Left ventricle myocardium inferior (tissue), 1 donor: ENCODE measurements at regions not wholly inside any gene's neighbourhood (a gene's known extent, or its start where the extent isn't known, plus 50 kb on each side); places are given as distances from the start of the nearest gene placed in this dataset.

Experiments used
- DNase-seq: peaks from one replicate; pipeline ENCODE4 v3.0.0-alpha.2; 2020
- H3K27ac ChIP-seq: fragments of 200-600 bp; replicated peaks from 2 replicates; pipeline ENCODE4 v1.8.0; 2021
- H3K27me3 ChIP-seq: fragments of 200-600 bp; 2 replicates; pipeline ENCODE4 v1.8.0; 2021; ENCODE audit warnings: low read depth
- H3K36me3 ChIP-seq: fragments of 200-600 bp; 2 replicates; pipeline ENCODE4 v1.8.0; 2021
- H3K4me1 ChIP-seq: fragments of 200-600 bp; 2 replicates; pipeline ENCODE4 v1.8.0; 2021
- H3K4me3 ChIP-seq: fragments of 200-600 bp; 2 replicates; pipeline ENCODE4 v1.8.0; 2021; ENCODE audit warnings: mild to moderate bottlenecking, moderate library complexity
- H3K9me3 ChIP-seq: fragments of 200-600 bp; replicated peaks from 2 replicates; pipeline ENCODE4 v1.8.0; 2021
- intact Hi-C: fragments of 100-400 bp; cut with micrococcal nuclease; formaldehyde crosslinking; loops from one replicate; pipeline ENCODE4 v1.11.0; 2022
- TF ChIP-seq, protein P1 (sequence below): fragments of 200-600 bp; IDR thresholded peaks from 2 replicates; pipeline ENCODE4 v1.8.0; 2021; ENCODE audit warnings: antibody characterized with exemption, mild to moderate bottlenecking, borderline replicate concordance
- donor health status: DM: no; HTN: yes; CAD: no; lungs with severe emphysema.

DNA sequence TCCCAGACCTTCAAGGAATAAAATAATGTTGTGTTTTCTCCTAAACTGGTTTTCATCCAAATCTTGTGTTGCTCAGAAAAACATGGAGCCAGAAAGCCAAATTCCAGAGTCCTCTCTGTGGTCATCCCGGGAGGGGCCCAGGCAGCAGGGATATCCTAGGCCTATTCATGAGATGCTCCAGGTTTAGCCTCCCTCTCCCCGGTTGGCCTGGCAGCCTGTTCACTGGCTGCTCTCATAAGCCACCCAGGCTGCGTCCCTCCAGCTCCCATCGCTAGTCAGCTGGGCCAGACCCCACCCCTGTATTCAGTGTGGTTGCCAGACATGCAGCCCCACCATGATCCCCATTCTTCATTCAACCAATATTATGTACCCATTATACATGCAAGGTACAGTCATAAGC is 113.4 kb upstream of the F3 start:
- TF ChIP-seq, protein P1, sequence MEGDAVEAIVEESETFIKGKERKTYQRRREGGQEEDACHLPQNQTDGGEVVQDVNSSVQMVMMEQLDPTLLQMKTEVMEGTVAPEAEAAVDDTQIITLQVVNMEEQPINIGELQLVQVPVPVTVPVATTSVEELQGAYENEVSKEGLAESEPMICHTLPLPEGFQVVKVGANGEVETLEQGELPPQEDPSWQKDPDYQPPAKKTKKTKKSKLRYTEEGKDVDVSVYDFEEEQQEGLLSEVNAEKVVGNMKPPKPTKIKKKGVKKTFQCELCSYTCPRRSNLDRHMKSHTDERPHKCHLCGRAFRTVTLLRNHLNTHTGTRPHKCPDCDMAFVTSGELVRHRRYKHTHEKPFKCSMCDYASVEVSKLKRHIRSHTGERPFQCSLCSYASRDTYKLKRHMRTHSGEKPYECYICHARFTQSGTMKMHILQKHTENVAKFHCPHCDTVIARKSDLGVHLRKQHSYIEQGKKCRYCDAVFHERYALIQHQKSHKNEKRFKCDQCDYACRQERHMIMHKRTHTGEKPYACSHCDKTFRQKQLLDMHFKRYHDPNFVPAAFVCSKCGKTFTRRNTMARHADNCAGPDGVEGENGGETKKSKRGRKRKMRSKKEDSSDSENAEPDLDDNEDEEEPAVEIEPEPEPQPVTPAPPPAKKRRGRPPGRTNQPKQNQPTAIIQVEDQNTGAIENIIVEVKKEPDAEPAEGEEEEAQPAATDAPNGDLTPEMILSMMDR, result no peak
- H3K36me3 ChIP-seq, result no peaks in the 10 kb centered on the region
- no peaks in the 10 kb centered on the region for H3K27me3 ChIP-seq
- no peak overlapping the region for H3K4me3 ChIP-seq
- peaks cover 23% of the 10 kb centered on the region for H3K4me1 ChIP-seq
- H3K27ac ChIP-seq, result peak overlapping the region; percentile 75
- intact Hi-C loops, result no loop called here
- no peaks in the 10 kb centered on the region for H3K9me3 ChIP-seq
- no peak for DNase-seq

DNA sequence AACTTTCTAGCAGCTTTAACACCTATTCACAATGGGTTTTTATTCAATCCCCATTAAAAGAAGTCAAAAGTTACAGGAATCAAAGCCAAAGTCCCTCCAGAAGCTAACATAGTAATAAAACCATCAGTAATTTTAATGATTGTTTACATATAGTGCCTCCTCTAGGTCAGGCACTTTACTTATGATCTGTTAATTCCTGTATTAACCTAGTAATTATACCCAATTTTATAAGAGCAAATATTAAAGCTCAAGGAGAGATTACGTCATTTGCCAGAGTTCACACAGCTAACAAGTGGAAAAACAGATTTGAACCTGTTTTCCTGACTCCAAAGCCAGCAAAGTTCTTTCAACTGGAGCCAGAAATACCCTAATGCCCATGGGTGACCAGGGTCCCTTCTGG is 112.9 kb upstream of the F3 start:
- H3K27ac ChIP-seq, result peak overlapping the region; percentile 75
- intact Hi-C loops, result no loop called here
- DNase-seq, result no peak

DNA sequence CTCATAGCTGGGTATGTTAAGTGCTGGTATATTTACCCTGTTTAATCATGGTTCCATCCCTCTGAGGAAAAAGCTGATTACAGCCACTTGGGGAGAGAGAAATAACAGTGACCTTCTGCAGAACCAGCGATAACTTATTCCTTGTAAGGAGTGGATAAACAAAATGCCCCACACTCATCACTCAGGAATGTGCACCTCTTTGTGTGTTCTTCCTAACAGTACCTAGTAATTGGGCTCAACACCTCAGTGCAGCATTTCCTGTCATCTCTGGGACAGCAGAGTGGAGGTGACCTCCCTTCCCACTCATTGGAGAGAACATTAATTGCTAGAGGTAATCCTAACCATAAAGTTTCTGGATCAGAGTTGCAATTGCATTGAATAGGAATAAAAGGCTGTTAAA is 112.5 kb upstream of the F3 start:
- Histone ChIP-seq H3K27me3 (no peaks in the 10 kb centered on the region), H3K27ac (peak overlapping the region; percentile 75), H3K9me3 (no peaks in the 10 kb centered on the region), H3K4me3 (no peak overlapping the region), H3K36me3 (no peaks in the 10 kb centered on the region), H3K4me1 (peaks cover 22% of the 10 kb centered on the region)
- intact Hi-C loops, result no loop called here
- TF ChIP-seq, protein P1, result no peak
- no peak for DNase-seq

More for the DNA sequence above, 112.9 kb upstream of the F3 start:
- Histone ChIP-seq H3K4me1 (peaks cover 23% of the 10 kb centered on the region), H3K9me3 (no peaks in the 10 kb centered on the region), H3K4me3 (no peak overlapping the region), H3K36me3 (no peaks in the 10 kb centered on the region), H3K27me3 (no peaks in the 10 kb centered on the region)
- TF ChIP-seq, protein P1, result no peak

DNA sequence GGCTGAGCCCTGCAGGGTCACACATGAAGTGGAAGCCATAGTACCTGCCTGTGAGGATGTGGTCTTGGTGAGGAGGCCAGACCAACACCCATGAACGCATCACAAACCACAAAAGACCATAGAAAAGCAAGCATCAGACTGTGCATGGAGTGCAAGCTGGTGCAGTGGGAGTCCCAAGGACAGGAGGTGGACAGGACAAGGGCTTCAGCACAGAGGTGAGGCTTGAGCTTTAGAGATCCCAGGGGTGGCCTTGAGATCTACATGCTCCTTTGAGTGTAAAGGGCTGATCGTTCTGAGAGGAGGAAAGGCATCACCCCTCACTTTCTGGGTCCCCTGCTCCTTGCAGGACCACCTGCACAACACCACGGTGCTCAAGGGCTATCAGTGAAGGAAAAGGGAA is 111.9 kb upstream of the F3 start:
- Histone ChIP-seq H3K27ac (peak overlapping the region; percentile 75), H3K9me3 (no peaks in the 10 kb centered on the region), H3K4me3 (no peak overlapping the region), H3K4me1 (peaks cover 16% of the 10 kb centered on the region), H3K36me3 (no peaks in the 10 kb centered on the region), H3K27me3 (no peaks in the 10 kb centered on the region)
- TF ChIP-seq, protein P1, result no peak
- intact Hi-C loops, result no loop called here
- no peak for DNase-seq

DNA sequence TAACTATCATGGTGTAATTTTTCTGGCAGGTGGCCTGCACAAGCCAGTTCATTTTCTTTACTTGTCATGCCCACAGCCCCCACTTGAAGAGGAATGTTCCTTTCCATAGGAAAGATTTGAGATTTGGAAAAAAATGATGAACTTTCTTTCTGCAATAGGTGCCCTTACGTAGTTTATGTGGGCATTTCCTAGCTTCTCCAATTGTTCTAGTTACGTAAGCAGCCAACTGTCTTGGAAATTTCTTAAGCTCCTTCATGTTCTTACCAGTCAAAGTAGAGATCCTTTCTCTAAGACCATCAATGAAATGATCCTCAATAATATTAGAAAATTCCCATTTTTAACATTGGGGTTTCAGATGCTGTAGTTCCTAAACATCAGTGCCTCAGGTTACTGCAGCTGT is 109.5 kb upstream of the F3 start:
- intact Hi-C loops, result no loop called here
- no peaks in the 10 kb centered on the region for H3K9me3 ChIP-seq
- no peak overlapping the region for H3K4me3 ChIP-seq
- no peaks in the 10 kb centered on the region for H3K27me3 ChIP-seq
- H3K4me1 ChIP-seq, result peaks cover 16% of the 10 kb centered on the region
- H3K27ac ChIP-seq, result no peak overlapping the region
- no peaks in the 10 kb centered on the region for H3K36me3 ChIP-seq
- DNase-seq, result no peak
- TF ChIP-seq, protein P1, result no peak

DNA sequence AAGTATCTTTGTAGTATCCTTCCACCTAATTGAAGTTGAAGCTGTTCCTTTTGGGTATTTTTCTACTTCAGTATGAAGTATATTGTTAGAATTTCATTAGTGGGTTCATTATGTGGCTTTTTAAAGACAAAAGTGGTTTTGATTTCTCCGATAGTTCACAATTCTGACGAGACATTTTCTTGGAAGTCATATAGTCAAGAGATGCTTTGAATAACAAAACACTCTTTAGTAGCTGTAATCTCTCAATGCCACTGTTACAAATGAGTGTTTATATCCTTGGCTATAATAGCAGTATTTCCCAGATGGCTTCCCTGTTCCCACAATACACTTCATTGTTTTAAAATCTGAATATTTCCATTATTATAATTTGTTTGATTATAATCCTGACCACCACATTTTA is 108.7 kb upstream of the F3 start:
- Histone ChIP-seq H3K36me3 (no peaks in the 10 kb centered on the region), H3K4me1 (peaks cover 16% of the 10 kb centered on the region), H3K4me3 (no peak overlapping the region), H3K27me3 (no peaks in the 10 kb centered on the region), H3K27ac (no peak overlapping the region), H3K9me3 (no peaks in the 10 kb centered on the region)
- TF ChIP-seq, protein P1, result no peak
- DNase-seq, result no peak
- intact Hi-C loops, result no loop called here
